K562 (cell line): ENCODE measurements at regions not wholly inside any gene's neighbourhood (a gene's known extent, or its start where the extent isn't known, plus 50 kb on each side); places are given as distances from the start of the nearest gene placed in this dataset.

ENCODE experiments used
- CBFB ChIP-seq: sonication (generic); formaldehyde crosslinking; IDR thresholded peaks from 2 replicates; pipeline ENCODE4 v1.4.0; 2020; ENCODE audit warnings: mild to moderate bottlenecking, missing genetic modification reagents
- COPS2 ChIP-seq: fragments of 450-650 bp; conservative IDR thresholded peaks from 2 replicates; pipeline ENCODE4 v1.6.1; 2016; ENCODE audit warnings: mild to moderate bottlenecking, moderate library complexity
- FOXO4 ChIP-seq: fragments of 450-650 bp; formaldehyde crosslinking; IDR thresholded peaks from 2 replicates; pipeline ENCODE4 v1.4.0; 2020; ENCODE audit warnings: mild to moderate bottlenecking, moderate library complexity
- HOXB6 ChIP-seq: fragments of 250-450 bp; sonication (Bioruptor Pico); IDR thresholded peaks from 2 replicates; pipeline ENCODE4 v1.5.1; 2022; ENCODE audit warnings: mild to moderate bottlenecking, borderline replicate concordance
- KLF13 ChIP-seq: fragments of 450-650 bp; IDR thresholded peaks from 2 replicates; pipeline ENCODE4 v1.6.1; 2016; ENCODE audit warnings: missing genetic modification characterization, low read depth, mild to moderate bottlenecking, missing compliant biosample characterization, moderate library complexity, borderline replicate concordance
- MTA1 ChIP-seq: fragments of 450-650 bp; IDR thresholded peaks from 2 replicates; pipeline ENCODE4 v1.6.1; 2017; ENCODE audit warnings: borderline replicate concordance
- MTF1 ChIP-seq: fragments of 250-450 bp; sonication (Bioruptor Pico); IDR thresholded peaks from 2 replicates; pipeline ENCODE4 v1.9.0; 2021; ENCODE audit warnings: moderate library complexity, mild to moderate bottlenecking, inconsistent platforms, borderline replicate concordance
- NCOA2 ChIP-seq, 2 experiments: fragments of 450-650 bp; IDR thresholded peaks; 2 replicates each; pipeline ENCODE4 v1.6.1; 2018; ENCODE audit warnings: mild to moderate bottlenecking in 2 of 2, moderate library complexity in 1 of 2; ENCODE audit not compliant: partially characterized antibody in 2 of 2
- PURB ChIP-seq: sonication (generic); formaldehyde crosslinking; IDR thresholded peaks from 2 replicates; pipeline ENCODE4 v1.9.0; 2021; ENCODE audit warnings: low read depth, mild to moderate bottlenecking, missing genetic modification reagents
- RERE ChIP-seq: sonication (generic); formaldehyde crosslinking; IDR thresholded peaks from 2 replicates; pipeline ENCODE4 v1.8.0; 2023; ENCODE audit warnings: missing genetic modification reagents, mild to moderate bottlenecking, borderline replicate concordance
- RNF219 ChIP-seq: fragments of 250-450 bp; sonication (Bioruptor Pico); IDR thresholded peaks from 2 replicates; pipeline ENCODE4 v1.5.0; 2022; ENCODE audit warnings: mild to moderate bottlenecking
- TFAP4 ChIP-seq: sonication (generic); formaldehyde crosslinking; IDR thresholded peaks from 2 replicates; pipeline ENCODE4 v1.8.0; 2022; ENCODE audit warnings: missing genetic modification reagents, mild to moderate bottlenecking, moderate library complexity, borderline replicate concordance
- U2AF1 ChIP-seq: fragments of 200-400 bp; formaldehyde crosslinking; optimal IDR thresholded peaks from 2 replicates; pipeline ENCODE3; 2017; ENCODE audit warnings: mild to moderate bottlenecking, low read depth, low read length, moderate library complexity
- ZNF253 ChIP-seq: fragments of 250-450 bp; sonication (Bioruptor Pico); conservative IDR thresholded peaks from 2 replicates; pipeline ENCODE4 v1.6.1; 2021; ENCODE audit warnings: mild to moderate bottlenecking

GRCh38 chr10:53744176-53744575 lies 971.6 kb upstream of the MBL2 start (continued):
- TF ChIP-seq RERE (CRISPR knock-in tag) (no peak), RNF219 (CRISPR knock-in tag) (no peak), U2AF1 (no peak), CBFB (no peak), MTA1 (no peak), PURB (CRISPR knock-in tag) (no peak), KLF13 (no peak), TFAP4 (no peak), NCOA2 (IDR thresholded peaks at IDR 0.05; ENCODE audit: partially characterized antibody in 2 of 2) (no peak), MTF1 (no peak), COPS2 (no peak), ZNF253 (no peak), FOXO4 (CRISPR knock-in tag) (no peak), HOXB6 (CRISPR knock-in tag) (no peak)
